ENCODE measurements at regions not wholly inside any gene's neighbourhood (a gene's known extent, or its start where the extent isn't known, plus 50 kb on each side); places are given as distances from the start of the nearest gene placed in this dataset.

- Histone ChIP-seq H3K18ac (ENCODE audit: extremely low read depth, low read length) (no peak overlapping the region), H3K27ac (ENCODE audit: low read depth, low read length) (no peak overlapping the region), H3K4ac (replicated peaks; ENCODE audit: insufficient read length, low read depth, low read length) (no peak overlapping the region), H3K14ac (ENCODE audit: insufficient read length) (no peak overlapping the region), H3K36me3 (ENCODE audit: control insufficient read depth in 2 of 4, insufficient read depth in 4 of 4, low read length in 3 of 4) (no peaks in the 10 kb centered on the region), H4K8ac (ENCODE audit: extremely low read depth, insufficient read depth, low read length) (no peak overlapping the region; the same call in 1 of the 2 replicates), H2BK15ac (ENCODE audit: low read length) (no peak overlapping the region), H3K4me2 (ENCODE audit: insufficient read depth in 1 of 2, low read depth in 2 of 2, low read length in 2 of 2) (no peak overlapping the region), H3K4me1 (replicated peaks in 1 of 4; ENCODE audit: control insufficient read depth in 3 of 4, insufficient read depth in 4 of 4, low read length in 3 of 4) (peaks cover 0 to 12% (median 5%) of the 10 kb centered on the region in 4 experiments; a peak in 4 of 7 replicates), H3K27me3 (replicated peaks in 1 of 4; ENCODE audit: control insufficient read depth in 3 of 4, extremely low read depth in 1 of 4, insufficient read depth in 3 of 4, low read length in 3 of 4) (no peaks in the 10 kb centered on the region; a peak in 1 of 7 replicates), H3K4me3 (ENCODE audit: extremely low read depth in 1 of 4, insufficient read depth in 2 of 4, low read depth in 3 of 4, low read length in 4 of 4) (no peak overlapping the region), H2BK120ac (replicated peaks; ENCODE audit: low read depth, low read length) (no peak overlapping the region), H3K23me2 (ENCODE audit: low read depth, low read length) (no peaks in the 10 kb centered on the region), H2AK5ac (ENCODE audit: low read depth, low read length) (no peak overlapping the region), H3K56ac (replicated peaks; ENCODE audit: insufficient read length, low read depth, low read length) (no peak overlapping the region), H3K23ac (ENCODE audit: insufficient read length) (no peak overlapping the region), H2AFZ (ENCODE audit: low read length) (no peak overlapping the region), H4K20me1 (replicated peaks in 1 of 2; ENCODE audit: control insufficient read depth in 1 of 2, insufficient read depth in 2 of 2, low read length in 2 of 2) (no peaks in the 10 kb centered on the region), H2BK5ac (ENCODE audit: low read depth, low read length) (no peak overlapping the region), H2BK12ac (ENCODE audit: low read depth, low read length) (no peak overlapping the region), H3K79me2 (ENCODE audit: control insufficient read depth in 1 of 2, insufficient read depth in 2 of 2, low read length in 2 of 2) (no peaks in the 10 kb centered on the region), H3K79me1 (ENCODE audit: low read depth, low read length) (no peaks in the 10 kb centered on the region; the same call in 1 of the 2 replicates), H4K5ac (ENCODE audit: insufficient read length, low read depth, low read length) (no peak overlapping the region), H4K91ac (replicated peaks; ENCODE audit: insufficient read length, low read length) (no peak overlapping the region), H3K9me3 (ENCODE audit: insufficient read depth in 2 of 2, low read depth in 1 of 2, low read length in 1 of 2) (peaks cover 0 to 3% of the 10 kb centered on the region in 2 experiments; a peak in 1 of 4 replicates), H2BK20ac (ENCODE audit: low read length) (no peak overlapping the region), H3K9ac (replicated peaks in 1 of 4; ENCODE audit: extremely low read depth in 1 of 4, low read depth in 3 of 4, low read length in 3 of 4) (no peak overlapping the region)
- WGBS, 2 experiments (ENCODE audit: extremely low coverage in 1 of 2, insufficient coverage in 1 of 2, insufficient read length in 1 of 2, insufficient replicate concordance in 2 of 2, low coverage in 1 of 2, low lambda C conversion rate in 2 of 2, missing lambda C conversion rate in 1 of 2), result 87% methylated on average over 4 of the region's 4 CpGs; no CpG with 5 or more reads in 1 of the 2 experiments
- TF ChIP-seq BCL11A (IDR thresholded peaks at IDR 0.05; ENCODE audit: low read depth in 2 of 2, low read length in 2 of 2), result no peak
- no peak for TF ChIP-seq HDAC2 (IDR thresholded peaks at IDR 0.05; ENCODE audit: borderline replicate concordance in 1 of 2, low read depth in 2 of 2, low read length in 2 of 2)
- TF ChIP-seq CHD1 (IDR thresholded peaks at IDR 0.05; ENCODE audit: low read depth, low read length), result no peak
- ChIA-PET POLR2A (ENCODE audit: partially characterized antibody) (no interaction called here), CTCF (ENCODE audit: partially characterized antibody) (interaction anchor here (1.0 kb wide), 2 partner anchors 9 to 54 kb away, joined by 3 to 4 read pairs; no protein-coding TSS in a partner anchor)
- FAIRE-seq (no peak), DNase-seq (ENCODE audit: low read depth in 1 of 2, low spot score in 2 of 2) (no peak)
These were observed 98.0 kb upstream of the NCK2 start for GRCh38 chr2:105646774-105647076.
